ENCODE measurements at regions not wholly inside any gene's neighbourhood (a gene's known extent, or its start where the extent isn't known, plus 50 kb on each side); places are given as distances from the start of the nearest gene placed in this dataset.

GRCh38 chr9:81146241-81146640 is 543.1 kb downstream of the TLE1 start:
- no peak for TF ChIP-seq CTCF (IDR thresholded peaks at IDR 0.05; ENCODE audit: insufficient read depth, low read length, poor library complexity, severe bottlenecking)
- TF ChIP-seq EZH2phosphoT487 (conservative IDR thresholded peaks at IDR 0.05; ENCODE audit: low read length): no peak
